CD4-positive, alpha-beta T cell (primary cell): ENCODE measurements at regions not wholly inside any gene's neighbourhood (a gene's known extent, or its start where the extent isn't known, plus 50 kb on each side); places are given as distances from the start of the nearest gene placed in this dataset.

Source experiments
- ATAC-seq: fragments of 200-7000 bp; cut with Tn5 transposase; one replicate; pipeline ENCODE4 v1.10.0; 2022; ENCODE audit warnings: mild to moderate bottlenecking; ENCODE audit not compliant: poor library complexity
- CTCF ChIA-PET: fragments of 350-600 bp; sonication (Branson Sonifier 250); formaldehyde crosslinking; loops from one replicate; lab custom pipeline; 2021; ENCODE audit warnings: antibody characterized with exemption, inconsistent platforms; lab: Charles Lee
- POLR2A ChIA-PET: fragments of 350-600 bp; sonication (Branson Sonifier 250); formaldehyde crosslinking; loops from one replicate; lab custom pipeline; 2021; ENCODE audit warnings: antibody characterized with exemption, inconsistent platforms; lab: Charles Lee
- DNase-seq, 14 experiments: peaks; one replicate each; pipeline ENCODE4 v3.0.0-alpha.2; 2013 to 2020; ENCODE audit warnings: mixed read lengths in 2 of 14
- H3K27ac ChIP-seq, 2 donors: one replicate each; pipeline versions ENCODE4 v1.5.1 to v1.7.0; 2013; ENCODE audit warnings: low read length in 2 of 2, low read depth in 1 of 2, mild to moderate bottlenecking in 1 of 2
- H3K27me3 ChIP-seq, 2 experiments: 1 replicate in 1 of 2; 2 replicates in 1 of 2; pipeline versions ENCODE4 v1.6.1 to v1.7.0; 2013; ENCODE audit warnings: low read length in 2 of 2, control low read depth in 1 of 2, mild to moderate bottlenecking in 1 of 2, moderate library complexity in 1 of 2; ENCODE audit not compliant: insufficient read depth in 2 of 2, control insufficient read depth in 1 of 2
- H3K36me3 ChIP-seq: one replicate; pipeline ENCODE4 v1.6.1; 2013; ENCODE audit warnings: low read length, control low read depth; ENCODE audit not compliant: insufficient read depth
- H3K4me1 ChIP-seq: one replicate; pipeline ENCODE4 v1.6.1; 2013; ENCODE audit warnings: low read length, control low read depth; ENCODE audit not compliant: insufficient read depth
- H3K4me3 ChIP-seq: one replicate; pipeline ENCODE4 v1.5.1; 2013; ENCODE audit warnings: mild to moderate bottlenecking, low read length, moderate library complexity
- H3K9me3 ChIP-seq, 2 experiments: 1 replicate in 1 of 2; 2 replicates in 1 of 2; pipeline versions ENCODE4 v1.6.1 to v1.7.0; 2013; ENCODE audit warnings: low read length in 2 of 2, mild to moderate bottlenecking in 2 of 2, control low read depth in 1 of 2, moderate library complexity in 1 of 2; ENCODE audit not compliant: control insufficient read depth in 1 of 2, insufficient read depth in 1 of 2
- H3K27ac Mint-ChIP-seq: one replicate; pipeline ENCODE4 v1.8.0; 2020; ENCODE audit warnings: mixed read lengths
- H3K27me3 Mint-ChIP-seq: one replicate; pipeline ENCODE4 v1.8.0; 2021; ENCODE audit warnings: mixed read lengths
- H3K36me3 Mint-ChIP-seq: one replicate; pipeline ENCODE4 v1.8.0; 2021; ENCODE audit warnings: low read depth, mixed read lengths
- H3K4me1 Mint-ChIP-seq: one replicate; pipeline ENCODE4 v1.8.0; 2021; ENCODE audit warnings: low read depth, mixed read lengths
- H3K4me3 Mint-ChIP-seq: one replicate; pipeline ENCODE4 v1.8.0; 2020; ENCODE audit warnings: mild to moderate bottlenecking, mixed read lengths
- H3K9me3 Mint-ChIP-seq: one replicate; pipeline ENCODE4 v1.8.0; 2020; ENCODE audit warnings: mixed read lengths
- intact Hi-C, 2 experiments: fragments of 100-400 bp; cut with DNase I in 1 of 2; cut with micrococcal nuclease in 1 of 2; formaldehyde crosslinking; loops; one replicate each; pipeline versions ENCODE4 v1.15.1 to v1.9.0; 2023 to 2025; cut with DNase I, micrococcal nuclease
- TF ChIP-seq, protein P1 (sequence below): fragments of 200-600 bp; IDR thresholded peaks from one replicate; pipeline ENCODE4 v1.8.0; 2022; ENCODE audit warnings: antibody characterized with exemption, mild to moderate bottlenecking

DNA sequence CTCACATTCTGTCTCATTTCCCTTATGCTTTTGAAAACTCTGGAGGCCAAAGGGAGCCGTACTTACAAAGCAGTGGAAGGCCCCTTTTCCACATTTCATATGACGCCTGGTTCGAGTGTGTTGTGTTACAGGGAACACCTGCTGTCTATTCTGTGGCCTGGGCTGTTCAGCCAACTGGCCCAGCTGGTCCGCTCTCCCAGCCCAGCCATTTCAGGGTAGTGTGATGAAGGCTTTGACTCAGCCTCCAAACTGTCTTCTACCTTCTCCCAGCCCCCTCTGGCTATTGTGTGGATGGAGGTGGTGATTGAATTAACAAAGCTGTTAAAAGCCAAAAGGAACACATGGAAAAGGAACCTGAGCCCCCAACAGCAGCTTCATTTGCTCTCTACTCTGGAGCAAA lies 233.8 kb downstream of the ICOS start:
- Histone ChIP-seq H3K27ac (no peak overlapping the region), H3K9me3 (no peaks in the 10 kb centered on the region), H3K4me1 (no peaks in the 10 kb centered on the region), H3K36me3 (no peaks in the 10 kb centered on the region), H3K4me3 (no peak overlapping the region), H3K27me3 (peaks cover 0 to 4% of the 10 kb centered on the region in 2 experiments)
- Mint-ChIP-seq H3K4me3 (no peak overlapping the region), H3K9me3 (no peaks in the 10 kb centered on the region), H3K36me3 (no peaks in the 10 kb centered on the region), H3K27ac (no peak overlapping the region), H3K4me1 (no peaks in the 10 kb centered on the region), H3K27me3 (no peaks in the 10 kb centered on the region)
- POLR2A ChIA-PET = no interaction called here
- TF ChIP-seq, protein P1, sequence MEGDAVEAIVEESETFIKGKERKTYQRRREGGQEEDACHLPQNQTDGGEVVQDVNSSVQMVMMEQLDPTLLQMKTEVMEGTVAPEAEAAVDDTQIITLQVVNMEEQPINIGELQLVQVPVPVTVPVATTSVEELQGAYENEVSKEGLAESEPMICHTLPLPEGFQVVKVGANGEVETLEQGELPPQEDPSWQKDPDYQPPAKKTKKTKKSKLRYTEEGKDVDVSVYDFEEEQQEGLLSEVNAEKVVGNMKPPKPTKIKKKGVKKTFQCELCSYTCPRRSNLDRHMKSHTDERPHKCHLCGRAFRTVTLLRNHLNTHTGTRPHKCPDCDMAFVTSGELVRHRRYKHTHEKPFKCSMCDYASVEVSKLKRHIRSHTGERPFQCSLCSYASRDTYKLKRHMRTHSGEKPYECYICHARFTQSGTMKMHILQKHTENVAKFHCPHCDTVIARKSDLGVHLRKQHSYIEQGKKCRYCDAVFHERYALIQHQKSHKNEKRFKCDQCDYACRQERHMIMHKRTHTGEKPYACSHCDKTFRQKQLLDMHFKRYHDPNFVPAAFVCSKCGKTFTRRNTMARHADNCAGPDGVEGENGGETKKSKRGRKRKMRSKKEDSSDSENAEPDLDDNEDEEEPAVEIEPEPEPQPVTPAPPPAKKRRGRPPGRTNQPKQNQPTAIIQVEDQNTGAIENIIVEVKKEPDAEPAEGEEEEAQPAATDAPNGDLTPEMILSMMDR = no peak
- no peak for ATAC-seq
- CTCF ChIA-PET = no interaction called here
- intact Hi-C loops = no loop called here
- no peak for DNase-seq

DNA sequence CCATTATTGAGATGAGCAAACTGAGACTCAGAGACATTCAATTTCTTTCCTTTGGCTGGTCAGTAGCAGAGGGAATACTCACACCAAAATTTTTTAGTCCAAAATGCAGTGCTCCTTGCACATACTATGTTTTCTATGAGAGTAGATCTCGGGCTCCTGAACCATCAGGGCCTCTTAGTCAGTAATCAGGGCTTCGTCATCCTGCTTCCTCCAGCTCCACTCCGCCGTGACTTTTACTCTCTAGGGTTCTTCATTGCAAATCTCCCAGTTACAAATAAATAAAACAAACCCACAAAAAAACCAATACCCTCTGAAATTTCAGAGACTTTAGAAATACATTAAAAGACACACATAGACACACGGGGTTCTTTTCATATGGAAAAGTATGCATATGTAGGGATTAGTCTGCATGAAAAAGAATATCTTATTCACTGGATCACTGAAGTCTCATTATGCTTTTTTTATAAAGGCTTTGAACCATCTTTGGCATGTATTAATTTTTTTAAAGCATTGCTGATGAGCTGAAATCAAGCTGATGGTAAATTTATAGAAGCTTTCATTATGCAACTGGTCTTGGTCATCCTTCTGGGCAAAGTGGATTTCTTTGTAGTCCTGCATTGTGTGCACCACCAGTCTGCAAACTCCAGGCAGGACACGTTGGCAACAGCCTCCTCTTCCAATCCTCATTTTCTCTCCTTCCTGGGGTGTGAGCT lies 235.0 kb downstream of the ICOS start:
- no peak for DNase-seq
- Histone ChIP-seq H3K4me1 (no peaks in the 10 kb centered on the region), H3K27ac (no peak overlapping the region), H3K36me3 (no peaks in the 10 kb centered on the region), H3K27me3 (peaks cover 0 to 4% of the 10 kb centered on the region in 2 experiments), H3K4me3 (no peak overlapping the region), H3K9me3 (no peaks in the 10 kb centered on the region)
- POLR2A ChIA-PET = no interaction called here
- no peak overlapping the region for H3K4me3 Mint-ChIP-seq
- intact Hi-C loops = no loop called here
- no peak overlapping the region for H3K27ac Mint-ChIP-seq
- H3K9me3 Mint-ChIP-seq = no peaks in the 10 kb centered on the region
- H3K4me1 Mint-ChIP-seq = no peaks in the 10 kb centered on the region
- H3K27me3 Mint-ChIP-seq = no peaks in the 10 kb centered on the region
- no peak for ATAC-seq
- CTCF ChIA-PET = no interaction called here
- TF ChIP-seq, protein P1 = no peak
- H3K36me3 Mint-ChIP-seq = no peaks in the 10 kb centered on the region

DNA sequence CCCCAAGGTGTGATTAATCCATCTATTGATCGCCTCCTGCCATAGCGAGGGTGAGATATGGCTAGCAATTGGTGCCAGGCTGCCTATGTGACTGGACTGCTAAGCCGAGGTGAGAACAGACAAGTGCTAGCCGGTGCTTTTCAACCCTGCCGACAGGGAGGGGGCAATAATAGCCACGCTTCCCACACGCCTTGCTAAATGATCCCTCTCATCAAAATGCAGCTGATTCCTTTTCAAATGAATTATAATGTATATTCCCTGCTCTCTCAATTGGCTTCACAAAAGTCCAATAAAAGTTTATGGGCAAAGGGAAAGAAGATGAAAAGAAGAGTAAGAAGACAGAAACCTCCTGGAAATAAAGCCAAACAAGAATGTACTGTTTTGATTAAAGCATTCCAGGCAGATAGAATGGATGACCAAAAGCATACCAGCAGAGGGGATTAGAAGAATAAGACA lies 235.6 kb downstream of the ICOS start:
- no peak overlapping the region for H3K4me3 Mint-ChIP-seq
- TF ChIP-seq, protein P1 = no peak
- peaks cover 0 to 4% of the 10 kb centered on the region in 2 experiments for H3K27me3 ChIP-seq
- H3K36me3 Mint-ChIP-seq = no peaks in the 10 kb centered on the region
- intact Hi-C loops = no loop called here
- H3K4me3 ChIP-seq = no peak overlapping the region
- CTCF ChIA-PET = interaction anchor here (1.3 kb wide), 1 partner anchor 38 kb away, joined by 3 read pairs; no protein-coding TSS in a partner anchor
- POLR2A ChIA-PET = no interaction called here
- H3K27ac Mint-ChIP-seq = no peak overlapping the region
- H3K9me3 ChIP-seq = no peaks in the 10 kb centered on the region
- ATAC-seq (no peak), DNase-seq (no peak)
- H3K27me3 Mint-ChIP-seq = no peaks in the 10 kb centered on the region
- no peak overlapping the region for H3K27ac ChIP-seq
- H3K9me3 Mint-ChIP-seq = no peaks in the 10 kb centered on the region
- H3K4me1 ChIP-seq = no peaks in the 10 kb centered on the region
- H3K36me3 ChIP-seq = no peaks in the 10 kb centered on the region
- H3K4me1 Mint-ChIP-seq = no peaks in the 10 kb centered on the region
